H1 (cell line): ENCODE measurements at regions not wholly inside any gene's neighbourhood (a gene's known extent, or its start where the extent isn't known, plus 50 kb on each side); places are given as distances from the start of the nearest gene placed in this dataset.

Source experiments
- CTCF ChIA-PET: fragments of 300-600 bp; sonication (Branson Sonifier 250); formaldehyde crosslinking; loops from one replicate; lab custom pipeline; 2021; ENCODE audit not compliant: partially characterized antibody; lab: Charles Lee
- POLR2A ChIA-PET: fragments of 300-600 bp; sonication (Branson Sonifier 250); formaldehyde crosslinking; loops from one replicate; lab custom pipeline; 2021; ENCODE audit warnings: inconsistent platforms; ENCODE audit not compliant: partially characterized antibody; lab: Charles Lee
- DNase-seq, 2 experiments: peaks; one replicate each; pipeline versions ENCODE4 v3.0.0 to v3.0.0-alpha.2; 2010 to 2022; ENCODE audit warnings: low spot score in 2 of 2, low read depth in 1 of 2, mixed read lengths in 1 of 2
- FAIRE-seq: peaks from 2 replicates; lab custom pipeline; 2011; peaks lifted over from hg19 to GRCh38; lab: Jason Lieb, UNC
- H2AFZ ChIP-seq: 2 replicates; pipeline ENCODE4 v1.8.1; 2012; ENCODE audit warnings: low read length, inconsistent platforms
- H2AK5ac ChIP-seq: 2 replicates; pipeline ENCODE4 v1.6.1; 2013; ENCODE audit warnings: low read depth, low read length
- H2BK120ac ChIP-seq: replicated peaks from 2 replicates; pipeline ENCODE3; 2013; ENCODE audit warnings: low read depth, low read length, inconsistent platforms
- H2BK12ac ChIP-seq: 2 replicates; pipeline ENCODE4 v1.6.1; 2013; ENCODE audit warnings: low read depth, low read length
- H2BK15ac ChIP-seq: 2 replicates; pipeline ENCODE4 v1.6.1; 2013; ENCODE audit warnings: low read length
- H2BK20ac ChIP-seq: 2 replicates; pipeline ENCODE4 v1.6.1; 2013; ENCODE audit warnings: low read length
- H2BK5ac ChIP-seq: 2 replicates; pipeline ENCODE4 v1.6.1; 2013; ENCODE audit warnings: low read depth, low read length
- H3K14ac ChIP-seq: 2 replicates; pipeline ENCODE4 v1.6.1; 2013; ENCODE audit warnings: inconsistent platforms; ENCODE audit not compliant: insufficient read length
- H3K18ac ChIP-seq: 2 replicates; pipeline ENCODE4 v1.6.1; 2013; ENCODE audit warnings: low read length; ENCODE audit errors: extremely low read depth
- H3K23ac ChIP-seq: 2 replicates; pipeline ENCODE4 v1.6.1; 2013; ENCODE audit warnings: inconsistent platforms; ENCODE audit not compliant: insufficient read length
- H3K23me2 ChIP-seq: 2 replicates; pipeline ENCODE4 v1.6.1; 2013; ENCODE audit warnings: low read depth, low read length
- H3K27ac ChIP-seq: 2 replicates; pipeline ENCODE4 v1.6.1; 2011; ENCODE audit warnings: low read depth, low read length, inconsistent platforms
- H3K27me3 ChIP-seq, 4 experiments: replicated peaks in 1 of 4; 1 replicate in 1 of 4; 2 replicates in 3 of 4; pipeline versions ENCODE4 v1.6.1 to v1.8.1; 2011 to 2013; ENCODE audit warnings: low read length in 3 of 4, mild to moderate bottlenecking in 3 of 4, inconsistent platforms in 2 of 4, mixed read lengths in 2 of 4, moderate library complexity in 1 of 4; ENCODE audit not compliant: control insufficient read depth in 3 of 4, insufficient read depth in 3 of 4; ENCODE audit errors: extremely low read depth in 1 of 4
- H3K36me3 ChIP-seq, 4 experiments: 2 replicates each; pipeline versions ENCODE4 v1.6.1 to v1.8.1; 2011 to 2013; ENCODE audit warnings: mild to moderate bottlenecking in 4 of 4, low read length in 3 of 4, moderate library complexity in 2 of 4, control low read depth in 1 of 4, inconsistent platforms in 1 of 4; ENCODE audit not compliant: insufficient read depth in 4 of 4, control insufficient read depth in 2 of 4
- H3K4ac ChIP-seq: replicated peaks from 2 replicates; pipeline ENCODE3; 2013; ENCODE audit warnings: low read length, low read depth, mixed read lengths, inconsistent platforms; ENCODE audit not compliant: insufficient read length
- H3K4me1 ChIP-seq, 4 experiments: replicated peaks in 1 of 4; 1 replicate in 1 of 4; 2 replicates in 3 of 4; pipeline versions ENCODE4 v1.6.1 to v1.8.1; 2011 to 2013; ENCODE audit warnings: low read length in 3 of 4, inconsistent platforms in 2 of 4, mixed read lengths in 1 of 4; ENCODE audit not compliant: insufficient read depth in 4 of 4, control insufficient read depth in 3 of 4
- H3K4me2 ChIP-seq, 2 experiments: 2 replicates each; pipeline versions ENCODE4 v1.6.1 to v1.8.1; 2011 to 2013; ENCODE audit warnings: low read depth in 2 of 2, low read length in 2 of 2, control low read depth in 1 of 2, inconsistent platforms in 1 of 2, mild to moderate bottlenecking in 1 of 2; ENCODE audit not compliant: insufficient read depth in 1 of 2
- H3K4me3 ChIP-seq, 4 experiments: fragments of 200-600, 300-600 bp in 1 of 4; sonication (generic), shearing (Covaris generic), sonication (Bioruptor Twin) in 1 of 4; 2 replicates each; pipeline versions ENCODE4 v1.5.1 to v1.8.1; 2011 to 2016; ENCODE audit warnings: low read length in 4 of 4, low read depth in 3 of 4, control low read depth in 2 of 4, inconsistent platforms in 2 of 4, mild to moderate bottlenecking in 2 of 4, mixed read lengths in 1 of 4, moderate library complexity in 1 of 4; ENCODE audit not compliant: insufficient read depth in 2 of 4; ENCODE audit errors: extremely low read depth in 1 of 4
- H3K56ac ChIP-seq: replicated peaks from 2 replicates; pipeline ENCODE3; 2013; ENCODE audit warnings: low read depth, mild to moderate bottlenecking, mixed read lengths, low read length, inconsistent platforms; ENCODE audit not compliant: insufficient read length
- H3K79me1 ChIP-seq: 2 replicates; pipeline ENCODE4 v1.6.1; 2013; ENCODE audit warnings: low read depth, low read length, control low read depth
- H3K79me2 ChIP-seq, 2 experiments: 2 replicates each; pipeline versions ENCODE4 v1.6.1 to v1.8.1; 2012 to 2013; ENCODE audit warnings: low read length in 2 of 2, mild to moderate bottlenecking in 2 of 2, inconsistent platforms in 1 of 2; ENCODE audit not compliant: insufficient read depth in 2 of 2, control insufficient read depth in 1 of 2
- H3K9ac ChIP-seq, 4 experiments: replicated peaks in 1 of 4; 1 replicate in 1 of 4; 2 replicates in 3 of 4; pipeline versions ENCODE4 v1.6.1 to v1.8.1; 2011 to 2013; ENCODE audit warnings: low read depth in 3 of 4, low read length in 3 of 4, control low read depth in 2 of 4, mild to moderate bottlenecking in 2 of 4, moderate library complexity in 2 of 4, inconsistent platforms in 1 of 4; ENCODE audit errors: extremely low read depth in 1 of 4
- H3K9me3 ChIP-seq, 2 experiments: 2 replicates each; pipeline versions ENCODE4 v1.6.1 to v1.8.1; 2012 to 2013; ENCODE audit warnings: mild to moderate bottlenecking in 2 of 2, moderate library complexity in 2 of 2, control low read depth in 1 of 2, inconsistent platforms in 1 of 2, low read depth in 1 of 2, low read length in 1 of 2, mixed read lengths in 1 of 2; ENCODE audit not compliant: insufficient read depth in 2 of 2
- H4K20me1 ChIP-seq, 2 experiments: replicated peaks in 1 of 2; 2 replicates each; pipeline versions ENCODE3 to v1.8.1; 2011 to 2013; ENCODE audit warnings: inconsistent platforms in 2 of 2, low read length in 2 of 2, mild to moderate bottlenecking in 1 of 2; ENCODE audit not compliant: insufficient read depth in 2 of 2, control insufficient read depth in 1 of 2
- H4K5ac ChIP-seq: 2 replicates; pipeline ENCODE4 v1.6.1; 2013; ENCODE audit warnings: low read length, low read depth, mixed read lengths, inconsistent platforms; ENCODE audit not compliant: insufficient read length
- H4K8ac ChIP-seq: 2 replicates; pipeline ENCODE4 v1.8.0; 2013; ENCODE audit warnings: mild to moderate bottlenecking, moderate library complexity, low read length, inconsistent platforms; ENCODE audit not compliant: insufficient read depth; ENCODE audit errors: extremely low read depth
- H4K91ac ChIP-seq: replicated peaks from 2 replicates; pipeline ENCODE3; 2013; ENCODE audit warnings: low read length, mixed read lengths, inconsistent platforms; ENCODE audit not compliant: insufficient read length
- CREB1 ChIP-seq: IDR thresholded peaks from 2 replicates; pipeline ENCODE4 v1.6.1; 2012; ENCODE audit warnings: inconsistent platforms
- EP300 ChIP-seq, 2 experiments: IDR thresholded peaks; 1 replicate in 1 of 2; 2 replicates in 1 of 2; pipeline ENCODE4 v1.6.1; 2011 to 2012; ENCODE audit warnings: low read depth in 2 of 2, low read length in 2 of 2, mild to moderate bottlenecking in 2 of 2, borderline replicate concordance in 1 of 2, inconsistent platforms in 1 of 2, moderate library complexity in 1 of 2
- GABPA ChIP-seq: IDR thresholded peaks from 2 replicates; pipeline ENCODE4 v1.6.1; 2011; ENCODE audit warnings: mild to moderate bottlenecking, low read length, moderate library complexity, borderline replicate concordance; ENCODE audit not compliant: insufficient read depth
- MAFK ChIP-seq: IDR thresholded peaks from 2 replicates; pipeline ENCODE4 v1.6.1; 2012; ENCODE audit warnings: low read depth, mild to moderate bottlenecking, improper control_type of control experiment, low read length
- POLR2AphosphoS5 ChIP-seq: IDR thresholded peaks from 2 replicates; pipeline ENCODE4 v1.6.1; 2011; ENCODE audit warnings: low read depth, low read length
- RXRA ChIP-seq: IDR thresholded peaks from 2 replicates; pipeline ENCODE4 v1.6.1; 2011; ENCODE audit warnings: low read depth, mild to moderate bottlenecking, low read length, moderate library complexity; ENCODE audit not compliant: insufficient read depth
- SIX5 ChIP-seq: IDR thresholded peaks from 2 replicates; pipeline ENCODE4 v1.6.1; 2011; ENCODE audit warnings: mild to moderate bottlenecking, low read depth, low read length
- SP2 ChIP-seq: IDR thresholded peaks from 2 replicates; pipeline ENCODE4 v1.6.1; 2012; ENCODE audit warnings: mild to moderate bottlenecking, low read length, inconsistent platforms
- SRF ChIP-seq: IDR thresholded peaks from 2 replicates; pipeline ENCODE4 v1.6.1; 2011; ENCODE audit warnings: mild to moderate bottlenecking, low read depth, low read length, moderate library complexity
- SUZ12 ChIP-seq: fragments of 200-600 bp; sonication (generic); IDR thresholded peaks from 2 replicates; pipeline ENCODE4 v1.6.1; 2012; ENCODE audit warnings: mild to moderate bottlenecking, inconsistent platforms, low read length, moderate library complexity, mixed read lengths
- TAF7 ChIP-seq: optimal IDR thresholded peaks from 2 replicates; pipeline ENCODE3; 2011; ENCODE audit warnings: low read depth, mild to moderate bottlenecking, inconsistent platforms, low read length, moderate library complexity, borderline replicate concordance
- ZNF274 ChIP-seq: IDR thresholded peaks from 2 replicates; pipeline ENCODE4 v1.7.0; 2012; ENCODE audit warnings: low read length, borderline replicate concordance; ENCODE audit errors: extremely low read depth
- WGBS, 2 experiments: shearing (Covaris generic) in 1 of 2; methylation state at CpG; one replicate each; pipeline versions ENCODE4 v1.1.6 to v1.1.7; 2013 to 2015; ENCODE audit warnings: low lambda C conversion rate in 2 of 2, mixed read lengths in 2 of 2, inconsistent platforms in 1 of 2, low coverage in 1 of 2, missing lambda C conversion rate in 1 of 2; ENCODE audit not compliant: insufficient replicate concordance in 2 of 2, insufficient coverage in 1 of 2, insufficient read length in 1 of 2; ENCODE audit errors: extremely low coverage in 1 of 2, missing lambda C conversion rate in 1 of 2; 5-methylcytosine and 5-hydroxymethylcytosine counted together

DNA sequence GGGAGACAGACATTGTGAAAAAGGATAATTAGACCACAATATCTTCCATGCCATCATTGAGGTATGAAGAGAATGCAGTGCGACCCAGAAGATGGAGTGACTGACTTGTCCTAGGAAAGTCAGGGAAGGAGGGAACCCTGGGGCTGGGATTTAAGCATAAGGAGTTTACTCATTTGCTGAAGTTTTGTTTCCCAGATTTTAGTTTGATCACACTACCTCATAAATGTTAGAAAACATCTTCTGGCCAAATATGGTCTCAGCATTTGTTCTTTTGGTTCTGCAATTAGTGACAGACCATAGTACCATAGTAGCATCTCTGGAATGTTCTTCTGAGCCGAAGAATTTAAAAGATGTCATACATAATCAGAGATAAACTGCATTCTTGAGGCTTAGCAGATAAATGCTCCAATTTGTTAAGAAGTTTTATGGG is 96.5 kb upstream of the PGRMC2 start:
- Histone ChIP-seq H2AFZ (no peak overlapping the region), H2AK5ac (no peak overlapping the region), H3K36me3 (no peaks in the 10 kb centered on the region), H3K27ac (no peak overlapping the region), H3K79me1 (no peaks in the 10 kb centered on the region), H3K79me2 (no peaks in the 10 kb centered on the region), H4K8ac (no peak overlapping the region), H2BK20ac (no peak overlapping the region), H3K4me2 (no peak overlapping the region), H3K9me3 (no peaks in the 10 kb centered on the region), H3K9ac (no peak overlapping the region), H3K4me3 (no peak overlapping the region), H3K27me3 (no peaks in the 10 kb centered on the region), H4K5ac (no peak overlapping the region)
- CTCF ChIA-PET, result interaction anchor here (0.6 to 0.9 kb wide), 3 partner anchors 20 to 233 kb away, joined by 3 to 5 read pairs (median 3); no protein-coding TSS in a partner anchor
- POLR2A ChIA-PET, result no interaction called here
- WGBS, 2 experiments, result 87% methylated on average over 2 of the region's 2 CpGs; no CpG with 5 or more reads in 1 of the 2 experiments
- TF ChIP-seq ZNF274 (no peak), GABPA (no peak), SP2 (no peak), SIX5 (no peak), TAF7 (no peak), RXRA (no peak), MAFK (no peak), SRF (no peak), POLR2AphosphoS5 (no peak), CREB1 (no peak), SUZ12 (no peak), EP300 (IDR thresholded peaks at IDR 0.05; ENCODE audit: borderline replicate concordance in 1 of 2, low read depth in 2 of 2, low read length in 2 of 2) (no peak)
- TF ChIP-seq, all 59 proteins: peak for 0
- Histone ChIP-seq H3K4ac (no peak overlapping the region), H3K18ac (no peak overlapping the region), H3K23ac (no peak overlapping the region), H4K20me1 (no peaks in the 10 kb centered on the region), H3K56ac (no peak overlapping the region), H2BK15ac (no peak overlapping the region), H2BK5ac (no peak overlapping the region), H2BK12ac (no peak overlapping the region), H3K23me2 (no peaks in the 10 kb centered on the region), H3K14ac (no peak overlapping the region), H2BK120ac (no peak overlapping the region), H3K4me1 (peaks cover 0 to 4% (median 1%) of the 10 kb centered on the region in 4 experiments; a peak in 4 of 7 replicates), H4K91ac (no peak overlapping the region)
- no peak for FAIRE-seq
- DNase-seq, result no peak
